LHCN-M2 (cell line): ENCODE measurements at regions not wholly inside any gene's neighbourhood (a gene's known extent, or its start where the extent isn't known, plus 50 kb on each side); places are given as distances from the start of the nearest gene placed in this dataset.

Experiments used
- DNase-seq: peaks from one replicate; pipeline ENCODE4 v3.0.0-alpha.2; 2012; ENCODE audit warnings: low read depth

- no peak for DNase-seq
Observed at GRCh38 chr4:152023674-152024073, 262.9 kb upstream of the GATB start.

GRCh38 chr4:152022543-152022942, 261.7 kb upstream of the GATB start:
- no peak for DNase-seq

- DNase-seq, result no peak
Observed at GRCh38 chr4:152021788-152022438, 261.1 kb upstream of the GATB start.

- DNase-seq, result no peak
Observed at GRCh38 chr4:152020073-152020472, 259.3 kb upstream of the GATB start.

GRCh38 chr4:152016303-152016620, 255.5 kb upstream of the GATB start:
- no peak for DNase-seq

- no peak for DNase-seq
Observed at GRCh38 chr4:152015597-152016302, 254.9 kb upstream of the GATB start.

- no peak for DNase-seq
Observed at GRCh38 chr4:152014280-152014679, 253.5 kb upstream of the GATB start.

GRCh38 chr4:152011469-152011868, 250.7 kb upstream of the GATB start:
- DNase-seq, result no peak

GRCh38 chr4:152010710-152011079, 249.9 kb upstream of the GATB start:
- no peak for DNase-seq

GRCh38 chr4:152009983-152010709, 249.3 kb upstream of the GATB start:
- no peak for DNase-seq

GRCh38 chr4:152009031-152009670, 248.3 kb upstream of the GATB start:
- DNase-seq, result no peak

GRCh38 chr4:152007111-152007510, 246.3 kb upstream of the GATB start:
- no peak for DNase-seq

GRCh38 chr4:152004801-152005200, 244.0 kb upstream of the GATB start:
- DNase-seq, result no peak

- no peak for DNase-seq
Observed at GRCh38 chr4:152000518-152000917, 239.7 kb upstream of the GATB start.

- DNase-seq, result no peak
Observed at GRCh38 chr4:151998723-151999122, 237.9 kb upstream of the GATB start.

- DNase-seq, result no peak
Observed at GRCh38 chr4:151997461-151997860, 236.7 kb upstream of the GATB start.

- DNase-seq, result no peak
Observed at GRCh38 chr4:151994429-151994828, 233.6 kb upstream of the GATB start.

- no peak for DNase-seq
Observed at GRCh38 chr4:151993521-151993920, 232.7 kb upstream of the GATB start.

- no peak for DNase-seq
Observed at GRCh38 chr4:151992332-151993154, 231.7 kb upstream of the GATB start.

- DNase-seq, result no peak
Observed at GRCh38 chr4:151991884-151992167, 231.0 kb upstream of the GATB start.

GRCh38 chr4:151991001-151991883, 230.4 kb upstream of the GATB start:
- no peak for DNase-seq
